Fibroblast of gingiva (primary cell): ENCODE measurements at regions not wholly inside any gene's neighbourhood (a gene's known extent, or its start where the extent isn't known, plus 50 kb on each side); places are given as distances from the start of the nearest gene placed in this dataset.
"Not testable (repeated sequence)": the region's sequence is repeated elsewhere in the genome, so short reads cannot be mapped to it uniquely, and the experiment has no call there.

Source experiments
- DNase-seq: peaks from one replicate; pipeline ENCODE4 v3.0.0-alpha.2; 2011; ENCODE audit warnings: low read depth

DNA sequence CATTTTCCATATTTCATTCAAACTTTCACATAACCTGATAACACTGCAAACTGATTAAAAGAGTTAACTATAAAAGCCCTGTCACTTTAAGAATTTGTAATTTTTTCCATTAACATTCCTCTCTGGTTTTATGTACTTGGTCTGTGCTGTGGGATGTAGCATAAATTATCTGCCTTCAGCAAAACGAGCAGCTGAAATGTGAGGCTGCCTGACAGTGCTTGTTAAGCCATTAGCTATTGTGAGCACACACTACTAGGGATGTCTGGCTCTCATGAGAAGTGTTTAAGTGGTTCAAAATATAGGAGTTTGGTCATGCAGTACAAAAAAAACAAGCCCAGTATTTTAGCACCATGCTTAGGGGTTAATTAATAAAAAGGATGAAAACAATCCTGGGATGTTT is 63.0 kb downstream of the HOXA1 start:
- no peak for DNase-seq

DNA sequence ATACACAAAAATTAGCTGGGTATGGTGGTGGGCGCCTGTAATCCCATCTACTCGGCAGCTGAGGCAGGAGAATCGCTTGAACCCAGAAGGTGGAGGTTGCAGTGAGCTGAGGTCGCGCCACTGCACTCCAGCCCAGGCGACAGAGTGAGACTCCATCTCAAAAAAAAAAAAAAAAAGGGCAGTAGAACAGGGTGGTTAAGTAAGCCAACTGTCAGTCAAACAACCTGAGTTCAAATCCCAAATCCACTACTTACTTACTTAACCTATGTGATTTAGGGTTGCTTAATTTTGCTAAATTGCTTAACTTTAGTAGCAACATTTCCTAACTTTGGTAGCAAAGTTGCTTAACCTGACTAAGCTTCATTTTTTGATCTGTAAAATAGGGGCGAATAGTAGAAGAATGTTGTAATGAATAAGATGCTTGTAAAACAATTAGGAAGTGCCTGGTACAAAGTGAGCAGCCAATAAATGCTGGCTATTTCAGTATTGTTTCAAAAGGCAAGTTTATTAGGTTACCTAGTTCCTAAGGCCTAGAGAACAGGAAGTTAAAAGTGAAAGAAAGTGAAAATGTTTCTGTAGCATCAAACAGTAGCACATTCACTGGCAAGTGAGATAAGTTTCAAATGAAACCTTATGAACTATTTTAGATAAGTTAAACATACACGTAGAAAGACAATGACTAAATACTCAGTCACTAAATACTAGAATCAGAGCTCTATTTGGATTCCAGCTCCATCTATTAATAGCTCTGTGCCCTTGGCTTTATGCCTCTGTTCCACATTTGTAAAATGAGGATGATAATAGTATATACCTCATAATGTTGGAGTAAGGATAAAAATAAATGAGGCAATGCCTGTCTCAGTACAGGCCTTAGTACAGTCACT is 64.3 kb downstream of the HOXA1 start:
- DNase-seq: peak; percentile 51

- no peak for DNase-seq
These were observed 65.3 kb downstream of the HOXA1 start for GRCh38 chr7:27030393-27031050.

GRCh38 chr7:27025270-27025669 is 70.5 kb downstream of the HOXA1 start:
- DNase-seq: no peak

DNA sequence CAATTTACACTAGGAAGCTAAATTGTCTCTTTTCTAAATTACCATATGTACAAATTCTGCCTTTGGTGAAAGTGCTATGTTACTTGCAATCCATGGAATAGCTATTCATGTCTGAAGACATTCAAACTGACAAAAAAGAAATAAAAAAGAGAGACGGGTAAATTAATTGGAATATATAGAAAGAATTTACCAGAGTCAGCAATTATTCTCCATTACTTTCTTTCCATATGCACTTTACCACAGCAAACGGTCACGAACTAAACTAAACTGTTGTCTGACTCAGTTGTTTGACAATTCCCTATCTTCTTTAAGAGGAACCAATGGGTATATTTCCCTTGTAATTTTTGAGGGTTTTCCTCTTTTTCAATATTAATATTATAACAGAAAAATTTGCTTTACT is 85.7 kb downstream of the HOXA1 start:
- DNase-seq: no peak

DNA sequence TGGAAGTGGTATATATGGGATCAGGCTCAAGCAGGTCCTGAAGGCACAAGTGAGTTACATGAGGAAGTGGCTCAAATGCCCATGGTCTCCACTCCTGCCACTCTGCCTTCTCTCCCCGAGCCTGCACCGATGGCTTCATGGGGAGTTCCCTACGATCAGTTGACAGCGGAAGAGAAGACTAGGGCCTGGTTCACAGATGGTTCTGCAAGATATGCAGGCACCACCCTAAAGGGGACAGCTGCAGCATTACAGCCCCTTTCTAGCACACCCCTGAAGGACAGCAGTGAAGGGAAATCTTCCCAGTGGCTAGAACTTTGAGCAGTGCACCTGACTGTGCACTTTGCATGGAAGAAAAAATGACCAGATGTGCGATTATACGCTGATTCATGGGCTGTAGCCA is 95.3 kb downstream of the HOXA1 start:
- DNase-seq: no peak

DNA sequence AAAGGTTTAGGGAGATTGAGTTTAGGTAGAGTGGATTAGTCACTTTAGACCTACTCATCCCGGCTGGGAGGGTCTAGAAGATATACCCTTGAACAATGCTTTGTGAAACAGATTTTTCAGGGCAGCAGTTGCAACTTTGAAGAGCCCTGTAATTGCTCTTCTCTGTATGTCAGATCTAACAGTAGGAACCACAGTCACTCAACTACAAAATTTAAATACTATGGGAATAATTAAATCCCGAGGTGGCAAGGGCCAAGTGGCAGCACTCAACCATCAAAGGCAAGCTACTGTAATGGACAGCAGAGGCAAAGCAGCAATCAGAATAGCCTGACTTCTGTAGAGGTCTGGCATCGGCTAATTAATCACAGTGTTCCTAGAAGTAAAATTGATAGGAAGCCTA is 97.5 kb downstream of the HOXA1 start:
- DNase-seq: not testable (repeated sequence)

DNA sequence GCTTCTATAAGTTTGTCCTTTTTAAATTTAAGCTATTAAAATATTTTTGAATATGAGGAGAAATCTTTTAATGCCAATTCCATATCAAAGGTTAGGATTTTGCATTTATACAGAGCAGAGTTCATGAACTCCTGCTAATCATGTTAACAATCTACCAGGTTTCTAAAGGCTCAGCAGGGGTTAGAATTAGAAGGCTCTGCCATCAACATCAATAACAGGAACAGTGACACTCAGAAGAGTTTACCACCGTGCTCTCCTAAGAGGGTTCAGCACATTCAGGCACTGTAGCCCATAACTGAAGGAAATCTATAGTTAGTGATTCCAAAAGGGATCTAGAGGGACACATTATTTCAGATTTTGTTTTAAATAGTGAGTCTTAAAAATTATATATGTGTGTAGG is 100.1 kb downstream of the HOXA1 start:
- no peak for DNase-seq

DNA sequence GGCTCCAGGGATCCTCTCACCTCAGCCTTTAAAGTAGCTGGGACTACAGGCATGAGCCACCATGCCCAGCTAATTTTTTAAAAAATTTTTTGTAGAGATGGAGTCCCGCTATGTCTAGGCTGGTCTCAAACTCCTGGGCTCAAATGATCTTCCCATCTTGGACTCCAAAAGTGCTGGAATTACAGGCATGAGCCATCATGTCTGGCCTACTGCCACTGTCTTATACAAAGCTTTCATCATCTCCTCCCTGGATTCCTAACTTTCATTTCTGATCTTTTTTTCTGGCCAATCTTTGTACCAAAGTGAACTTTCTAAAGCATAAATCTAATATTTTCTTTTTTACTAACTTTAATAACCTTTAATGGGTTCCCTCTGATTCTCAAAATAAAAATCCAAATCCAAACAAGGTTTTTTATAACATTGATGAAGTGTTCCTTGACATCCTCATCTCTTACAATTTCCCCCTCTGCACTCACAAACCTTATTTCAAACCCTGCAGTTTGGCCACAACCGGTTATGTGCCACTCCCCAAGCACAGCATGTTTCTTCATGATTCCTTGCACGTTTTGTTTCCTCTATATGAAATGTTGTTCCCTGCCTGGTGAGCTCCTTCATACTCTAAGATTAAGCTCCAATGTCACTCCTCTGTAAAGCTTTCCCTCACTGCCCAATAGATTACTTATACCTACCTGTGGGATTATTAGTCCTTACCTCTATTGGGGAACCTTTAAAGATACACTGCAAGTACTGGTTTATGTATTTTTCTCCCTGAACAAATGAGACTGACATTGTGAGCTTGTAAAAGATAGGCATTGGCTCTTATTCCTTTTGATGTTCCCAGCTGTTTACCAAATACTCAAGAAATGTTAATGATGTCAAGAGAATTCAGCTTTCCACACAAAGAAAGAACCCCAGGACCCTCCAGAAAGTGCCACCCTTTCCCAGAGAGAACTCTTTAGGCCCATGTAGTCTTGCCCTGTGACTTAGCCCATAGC is 101.7 kb downstream of the HOXA1 start:
- DNase-seq: peak; percentile 20

DNA sequence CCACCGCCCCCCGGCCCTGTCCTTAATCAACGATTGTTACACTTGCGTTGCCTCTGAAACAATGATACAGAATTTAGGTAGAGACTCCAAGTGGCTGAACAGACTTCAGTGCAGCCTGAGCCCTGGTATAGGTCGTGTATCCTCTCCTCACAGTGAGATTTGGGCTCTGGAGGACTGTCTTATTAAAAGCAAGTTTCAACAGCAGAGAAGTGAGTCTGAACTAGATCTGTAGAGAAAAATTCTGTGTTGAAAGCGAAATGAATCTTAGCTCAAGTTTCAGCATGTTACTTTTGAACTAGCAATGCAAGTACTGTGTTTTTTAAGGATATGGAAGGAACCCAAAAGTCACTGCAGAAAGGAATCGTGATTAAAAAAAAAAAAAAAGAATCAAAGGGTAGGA is 103.1 kb downstream of the HOXA1 start:
- DNase-seq: no peak

DNA sequence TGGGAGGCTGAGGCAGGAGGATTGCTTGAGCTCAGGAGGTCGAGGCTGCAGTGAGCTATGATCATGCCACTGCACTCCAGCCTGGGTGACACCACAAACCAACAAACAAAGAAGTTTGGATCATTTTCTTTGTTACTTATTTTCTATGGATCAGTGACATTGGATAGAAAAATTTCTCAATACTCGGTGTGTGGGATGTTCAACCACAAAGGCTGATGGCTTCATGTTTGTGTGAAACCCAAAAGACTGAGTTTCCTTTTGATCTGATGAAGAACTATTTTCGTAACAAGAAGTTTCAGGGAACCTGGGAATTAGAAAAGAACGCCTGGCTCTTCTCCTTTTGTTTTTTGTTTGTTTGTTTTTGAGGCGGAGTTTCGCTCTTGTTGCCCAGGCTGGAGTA is 104.0 kb downstream of the HOXA1 start:
- no peak for DNase-seq

DNA sequence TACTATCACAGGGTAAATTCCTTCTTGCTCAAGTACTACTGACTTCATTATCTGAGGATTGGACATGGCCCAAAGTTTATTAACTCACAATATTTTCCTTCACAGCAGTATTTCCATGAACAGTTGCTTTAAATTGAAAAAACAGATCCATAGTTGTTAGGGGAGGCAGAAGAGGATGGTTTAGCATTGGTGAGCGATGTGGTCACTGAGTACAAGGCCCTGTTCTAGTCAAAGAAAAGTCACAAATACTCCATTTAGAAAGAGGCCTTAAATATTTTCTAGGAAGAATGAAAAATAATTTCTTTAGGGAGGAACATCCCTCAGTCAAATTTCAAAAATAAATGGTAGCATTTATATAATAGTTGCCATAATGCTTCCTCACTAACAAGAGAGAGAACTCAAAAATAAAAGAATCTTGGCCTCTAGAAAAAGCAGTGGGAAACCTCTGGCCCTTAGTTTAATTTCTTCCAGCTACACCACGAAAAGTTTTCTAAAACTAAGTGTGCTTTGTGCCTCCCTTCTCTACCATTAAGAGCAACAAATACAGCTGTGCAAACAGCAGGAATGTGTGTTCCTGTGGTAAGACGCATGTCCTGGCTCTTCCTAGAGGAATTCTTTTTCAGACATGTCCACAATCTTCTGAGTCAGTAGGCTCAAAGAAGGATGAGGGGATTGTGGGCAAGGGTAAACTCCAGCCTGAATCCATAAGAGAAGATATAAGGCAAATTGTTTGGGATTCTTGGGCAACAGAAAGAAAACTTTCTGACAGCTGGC is 105.7 kb downstream of the HOXA1 start:
- DNase-seq: no peak

DNA sequence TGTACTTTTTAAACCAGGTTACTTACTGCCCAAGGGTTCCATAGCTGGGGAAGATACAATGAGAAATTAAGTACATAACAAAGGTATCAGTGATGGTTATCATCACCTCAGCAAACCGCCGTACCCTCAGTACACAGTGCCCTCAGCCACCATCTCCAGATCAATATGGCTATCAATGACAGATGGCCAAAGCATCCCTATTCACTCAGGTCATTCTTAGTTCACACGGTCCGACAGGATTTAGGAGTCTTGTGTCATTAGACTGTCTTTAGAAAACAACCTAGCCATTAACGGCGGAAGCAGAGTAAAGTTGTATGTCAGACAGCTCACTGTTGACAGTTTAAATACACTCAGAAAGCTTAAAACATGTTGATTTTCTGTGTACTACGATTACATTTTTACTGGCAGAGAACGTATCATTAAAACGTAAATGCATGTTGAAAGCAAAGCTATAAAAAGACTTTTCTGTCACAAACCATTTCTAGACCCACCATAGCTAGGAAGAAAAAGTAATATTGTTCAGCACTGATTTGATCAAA is 106.9 kb downstream of the HOXA1 start:
- no peak for DNase-seq

- DNase-seq: no peak
These were observed 108.5 kb downstream of the HOXA1 start for GRCh38 chr7:26987338-26987737.

- no peak for DNase-seq
These were observed 113.8 kb upstream of the SKAP2 start for GRCh38 chr7:26978146-26978545.

- DNase-seq: no peak
These were observed 112.5 kb upstream of the SKAP2 start for GRCh38 chr7:26976840-26977239.

DNA sequence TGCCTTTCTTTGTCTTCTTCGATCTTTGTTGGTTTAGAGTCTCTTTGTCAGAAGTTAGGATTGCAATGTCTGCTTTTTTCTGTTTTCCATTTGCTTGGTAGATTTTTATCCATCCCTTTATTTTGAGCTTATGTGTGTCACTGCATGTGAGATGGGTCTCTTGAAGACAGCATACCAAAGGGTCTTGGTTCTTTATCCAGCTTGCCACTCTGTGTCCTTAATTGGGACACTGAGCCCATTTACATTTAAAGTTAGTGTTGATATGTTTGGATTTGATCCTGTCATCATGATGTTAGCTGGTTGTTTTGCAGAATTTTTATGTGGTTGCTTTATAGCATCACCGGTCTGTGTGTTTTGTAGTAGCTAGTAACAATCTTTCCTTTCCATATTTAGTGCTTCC is 107.5 kb upstream of the SKAP2 start:
- DNase-seq: not testable (repeated sequence)

DNA sequence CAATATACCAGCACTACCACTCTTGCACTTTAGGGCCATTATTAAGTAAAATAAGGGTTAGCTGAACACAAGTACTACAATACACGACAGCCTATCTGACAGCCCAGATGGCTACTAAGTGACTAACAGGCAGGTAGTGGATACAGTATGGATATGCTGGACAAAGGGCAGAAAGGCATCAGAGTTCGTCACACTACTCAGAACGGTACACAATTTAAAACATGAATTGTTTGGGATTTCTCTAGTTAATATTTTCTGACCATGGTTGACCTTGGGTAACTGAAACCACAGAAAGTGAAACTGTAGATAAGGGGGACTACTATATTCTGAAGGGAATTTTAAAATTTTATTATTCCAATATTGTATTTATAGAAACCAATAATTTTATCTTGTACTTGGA is 101.3 kb upstream of the SKAP2 start:
- DNase-seq: no peak

DNA sequence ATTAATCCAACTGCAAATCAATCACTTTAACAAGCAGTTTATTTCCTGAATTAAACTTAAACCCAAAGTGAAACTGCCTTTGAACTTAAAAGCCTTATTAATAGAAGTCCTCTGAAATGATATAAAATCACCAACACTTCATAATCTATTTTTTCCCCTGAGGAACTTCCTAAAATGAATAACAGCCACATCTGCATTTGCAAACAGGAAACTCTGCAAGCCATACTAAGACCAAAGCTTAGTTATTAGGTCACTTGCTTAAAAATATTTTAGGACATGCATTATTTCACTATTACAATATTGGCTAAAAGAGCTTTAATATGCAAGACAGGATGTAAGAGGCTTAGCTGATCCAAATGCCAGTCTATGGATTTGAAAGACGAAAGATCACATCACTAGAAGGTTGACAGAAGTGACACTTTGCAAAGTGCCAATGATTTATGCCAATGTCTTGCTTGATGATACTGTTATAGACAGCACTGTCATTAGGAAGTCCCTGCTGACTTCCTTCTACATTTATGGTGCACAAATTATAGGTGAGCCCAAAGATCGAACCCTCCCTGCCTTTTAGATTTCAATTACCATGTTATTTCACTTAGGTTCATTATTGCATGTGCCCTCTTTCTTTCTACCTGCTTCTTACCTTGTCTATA is 99.9 kb upstream of the SKAP2 start:
- no peak for DNase-seq

DNA sequence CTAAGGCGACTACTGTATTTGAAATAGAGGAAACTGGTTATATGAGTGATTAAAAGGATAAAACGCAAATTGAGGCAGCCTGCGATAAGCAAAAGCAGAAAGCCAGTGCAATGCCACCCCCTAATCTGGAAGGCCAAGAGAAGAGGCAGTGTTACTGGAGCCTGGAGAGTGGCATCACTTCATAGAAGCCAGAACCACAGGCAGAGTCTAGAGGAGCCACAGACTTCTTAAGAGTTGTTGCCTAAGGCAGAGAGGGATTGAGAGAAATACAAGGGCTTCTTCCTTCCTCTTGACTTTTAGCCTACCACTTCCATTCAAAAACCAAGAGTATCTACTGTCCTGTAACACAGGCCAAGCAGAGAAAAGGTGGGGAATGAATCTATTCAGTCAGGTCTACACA is 94.9 kb upstream of the SKAP2 start:
- DNase-seq: no peak

- DNase-seq: peak; percentile 27
These were observed 94.4 kb upstream of the SKAP2 start for GRCh38 chr7:26958834-26959233.
